OCI-M1 (cell line): ENCODE measurements at regions not wholly inside any gene's neighbourhood (a gene's known extent, or its start where the extent isn't known, plus 50 kb on each side); places are given as distances from the start of the nearest gene placed in this dataset.
A peak's percentile ranks its signal among the peaks of the same experiment; 100 is the strongest.

Experiments used
- DNase-seq: peaks from one replicate; lab custom pipeline; 2025; lab: John Stamatoyannopoulos, UW

GRCh38 chr18:33817096-33817495 is 239.1 kb downstream of the ASXL3 start:
- no peak for DNase-seq

- no peak for DNase-seq
These were observed 236.5 kb downstream of the ASXL3 start for GRCh38 chr18:33814546-33814945.

- DNase-seq: no peak
These were observed 234.2 kb downstream of the ASXL3 start for GRCh38 chr18:33812186-33812585.

GRCh38 chr18:33805592-33805991 is 227.6 kb downstream of the ASXL3 start:
- DNase-seq: no peak

GRCh38 chr18:33804258-33804657 is 226.2 kb downstream of the ASXL3 start:
- DNase-seq: peak; percentile 37

- DNase-seq: no peak
These were observed 225.6 kb downstream of the ASXL3 start for GRCh38 chr18:33803636-33804035.

- DNase-seq: no peak
These were observed 224.9 kb downstream of the ASXL3 start for GRCh38 chr18:33802955-33803354.
